Stimulated activated CD8-positive, alpha-beta memory T cell treated with anti-CD3 and anti-CD28 coated beads, Interleukin-2, amount 100 ng/mL, for 1 hour (primary cell): ENCODE measurements at regions not wholly inside any gene's neighbourhood (a gene's known extent, or its start where the extent isn't known, plus 50 kb on each side); places are given as distances from the start of the nearest gene placed in this dataset.

Experiments used
- DNase-seq, 2 donors: peaks; one replicate each; pipeline ENCODE4 v3.0.0-alpha.2; 2020; ENCODE audit warnings: low read depth in 2 of 2

DNA sequence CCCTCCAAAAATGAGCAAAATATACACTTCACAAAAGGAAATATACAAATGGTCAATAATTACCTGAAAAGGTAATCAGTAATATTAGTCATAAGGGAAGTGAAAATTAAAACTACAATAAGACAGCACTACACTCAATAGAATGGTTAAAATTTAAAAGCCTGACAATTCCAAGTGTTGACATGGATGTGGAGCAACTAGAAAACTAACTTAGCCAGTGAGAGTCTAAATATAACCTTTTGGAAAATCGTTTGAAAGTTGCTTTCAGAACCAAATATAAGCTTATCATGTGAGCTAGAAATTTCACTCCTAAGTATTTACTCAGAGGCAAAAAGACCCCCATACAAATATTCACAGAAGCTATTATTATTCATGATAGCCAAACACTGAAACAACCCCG is 105.1 kb upstream of the MVB12B start:
- DNase-seq: no peak

DNA sequence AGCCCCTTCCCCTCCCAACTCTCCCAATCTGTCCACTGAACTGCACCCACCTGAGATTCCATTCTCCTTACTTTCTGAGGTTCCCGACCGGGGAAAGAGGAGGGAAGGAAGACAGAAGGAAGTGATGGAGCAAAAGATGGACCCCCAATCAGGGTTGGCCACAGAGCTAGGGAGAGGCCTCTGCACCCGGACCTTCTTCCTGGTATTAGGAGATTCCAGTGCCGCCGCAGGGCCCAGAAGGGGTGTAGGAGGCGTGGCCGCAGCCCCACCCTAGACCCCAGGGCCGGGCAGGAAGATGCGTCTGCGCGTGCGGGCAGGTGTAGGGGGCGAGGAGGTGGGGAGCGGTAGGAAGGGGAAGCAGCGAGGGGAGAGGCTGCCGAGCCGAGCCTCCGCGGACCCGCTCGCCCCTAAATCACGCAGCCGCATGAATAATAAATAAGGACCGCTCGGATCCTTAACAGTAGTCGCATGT is 104.2 kb upstream of the MVB12B start:
- no peak for DNase-seq

DNA sequence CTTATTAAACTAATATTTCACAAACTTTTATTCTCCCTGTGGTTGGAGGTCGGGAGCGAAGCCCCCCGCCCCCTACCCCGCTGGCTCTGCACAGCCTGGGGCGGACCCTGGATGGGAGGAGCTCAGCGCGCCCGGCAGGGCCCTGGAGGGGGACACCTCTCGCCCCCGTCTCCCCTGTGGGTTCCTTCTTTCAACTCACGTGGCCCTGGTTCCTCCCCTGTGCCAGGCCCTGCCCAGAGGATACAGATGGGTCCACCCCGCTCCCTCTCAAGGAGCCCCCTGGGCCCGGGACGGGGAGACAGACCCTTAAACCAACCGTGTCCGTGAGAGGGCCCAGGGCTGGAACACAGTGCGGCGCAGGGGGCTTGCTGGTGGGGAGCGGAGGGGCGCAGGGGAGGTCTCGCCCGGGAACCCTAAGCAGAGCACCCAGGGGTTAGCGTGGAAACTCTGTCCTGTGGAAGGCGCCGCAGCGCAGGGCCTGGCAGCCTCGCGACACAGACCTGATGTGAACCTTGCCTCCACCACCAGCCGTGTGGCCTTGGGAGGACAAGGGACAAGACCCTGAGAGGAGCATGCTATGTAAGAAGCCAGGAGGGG is 103.7 kb upstream of the MVB12B start:
- DNase-seq: no peak

DNA sequence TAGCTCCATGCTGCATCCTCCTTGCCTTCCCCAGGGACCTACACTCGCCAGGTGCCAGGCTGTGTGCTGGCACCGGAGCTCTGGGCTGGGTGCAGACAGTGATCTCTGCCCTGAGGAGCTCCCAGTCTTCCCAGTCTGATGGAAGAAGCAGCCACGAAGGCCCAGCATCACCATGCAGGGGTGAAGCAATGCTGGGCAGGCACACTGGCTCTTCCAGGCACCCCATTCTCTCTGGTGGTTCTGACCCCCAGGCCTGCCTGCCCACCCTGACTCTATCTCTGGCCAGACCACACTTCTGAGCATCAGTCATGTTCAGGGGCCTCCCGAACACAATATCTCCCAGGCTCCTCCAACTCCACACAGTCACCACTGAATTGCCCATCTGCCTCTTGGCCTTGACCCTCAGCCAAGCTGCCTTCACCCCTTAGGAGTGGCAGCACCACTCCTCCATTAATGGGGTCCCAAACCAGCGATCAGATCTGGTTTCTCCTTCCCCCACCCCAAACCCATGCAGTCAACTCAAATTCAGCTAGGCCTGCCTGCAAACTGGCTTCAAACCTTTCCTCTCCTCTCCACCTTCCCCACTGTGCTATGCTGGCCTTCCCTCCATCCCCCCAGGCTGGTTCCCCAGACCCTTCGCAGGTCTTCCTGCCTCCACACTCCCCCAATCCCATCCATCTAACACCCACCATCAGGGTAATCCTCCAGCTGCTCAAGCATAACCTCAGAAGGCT is 102.7 kb upstream of the MVB12B start:
- DNase-seq: no peak

DNA sequence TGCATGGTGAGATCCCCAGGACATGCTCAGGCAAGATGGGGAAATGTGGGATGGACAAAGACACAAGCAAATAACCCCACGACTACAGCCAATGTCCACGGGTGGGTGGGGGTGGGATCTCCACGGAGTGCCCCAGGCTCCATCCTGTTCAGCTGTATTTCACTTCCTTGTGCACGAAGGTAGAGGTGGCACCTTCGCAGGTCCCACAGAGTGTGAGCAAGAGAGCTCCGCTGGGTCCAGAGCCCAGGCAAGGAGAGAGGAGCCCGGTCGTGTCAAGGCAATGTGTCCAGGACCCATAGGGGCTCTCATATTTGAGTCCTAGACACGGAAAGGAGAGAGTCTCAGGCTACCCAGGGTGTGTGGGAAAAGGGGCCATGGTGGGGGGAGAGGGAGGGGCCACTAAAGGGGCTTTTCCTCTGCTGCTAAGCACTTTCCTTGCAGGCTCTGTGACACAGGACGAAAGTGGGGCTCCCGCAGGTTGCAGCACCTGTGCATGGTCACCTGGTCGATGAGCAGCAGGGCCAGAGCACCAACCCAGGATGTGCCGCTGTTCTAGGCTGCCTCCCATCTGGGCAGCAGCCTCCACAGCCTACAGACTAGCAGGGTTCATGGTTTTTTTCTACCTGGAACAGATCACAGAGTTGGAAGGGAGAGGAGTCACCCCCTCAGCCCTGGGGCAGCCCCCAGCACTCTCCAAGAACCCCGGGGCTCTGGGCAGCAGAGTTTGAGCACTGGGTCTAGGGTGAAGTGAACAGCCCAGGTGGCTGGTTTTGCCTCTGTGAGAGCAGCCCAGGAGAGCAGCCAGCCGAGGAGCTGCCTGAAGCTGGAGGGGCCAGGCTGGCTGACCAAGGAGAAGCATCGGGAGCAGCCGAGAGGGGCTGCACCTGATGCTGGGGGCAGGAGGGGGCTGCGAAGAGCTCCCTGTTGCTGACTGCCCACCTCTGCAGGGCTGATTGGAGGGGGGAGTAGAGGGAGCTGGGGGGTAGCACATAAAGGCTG is 100.7 kb upstream of the MVB12B start:
- no peak for DNase-seq

DNA sequence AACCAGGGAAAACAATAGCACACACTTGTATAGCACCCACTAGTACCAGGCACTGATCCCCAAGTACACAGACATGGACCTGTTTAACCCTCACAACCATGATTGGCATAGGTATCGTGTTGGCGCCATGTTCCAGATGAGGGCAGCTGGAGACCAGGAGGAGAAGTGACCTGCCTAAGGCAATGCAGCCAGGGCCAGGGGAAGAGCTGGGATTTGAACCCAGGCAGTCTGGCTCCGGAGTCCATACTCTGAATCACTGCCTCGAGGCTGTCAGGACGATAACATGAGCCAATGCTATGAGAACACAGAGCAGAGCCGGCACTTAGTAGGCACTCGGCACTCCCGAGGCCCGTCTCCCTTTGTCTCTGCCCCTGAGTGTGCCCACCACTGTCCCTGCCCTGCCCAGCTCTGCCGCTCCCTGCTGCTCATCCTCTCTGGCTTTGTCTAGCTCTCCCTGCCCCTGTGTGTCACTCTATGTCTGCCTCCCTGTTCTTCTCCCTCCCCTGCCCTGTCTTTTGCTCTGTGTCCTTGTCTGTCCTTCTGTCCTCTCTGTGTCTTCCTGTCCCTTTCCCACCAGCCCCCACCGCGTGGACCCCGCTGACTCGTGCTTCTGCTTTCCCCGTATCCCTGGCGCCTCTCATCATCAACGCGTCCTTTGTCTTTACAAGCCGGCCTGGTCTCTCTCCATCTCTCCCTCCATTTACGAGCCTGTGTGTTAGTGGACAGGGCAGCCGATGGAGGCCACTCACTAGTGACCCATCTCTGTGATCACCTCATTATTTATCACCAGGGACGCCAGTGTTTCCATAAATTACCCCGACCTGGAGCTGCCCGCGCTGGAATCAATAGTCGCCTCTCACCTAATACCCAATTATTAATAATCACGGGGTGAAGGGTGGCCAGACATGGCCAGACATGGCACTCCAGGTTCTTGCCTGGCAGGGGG is 99.4 kb upstream of the MVB12B start:
- no peak for DNase-seq

DNA sequence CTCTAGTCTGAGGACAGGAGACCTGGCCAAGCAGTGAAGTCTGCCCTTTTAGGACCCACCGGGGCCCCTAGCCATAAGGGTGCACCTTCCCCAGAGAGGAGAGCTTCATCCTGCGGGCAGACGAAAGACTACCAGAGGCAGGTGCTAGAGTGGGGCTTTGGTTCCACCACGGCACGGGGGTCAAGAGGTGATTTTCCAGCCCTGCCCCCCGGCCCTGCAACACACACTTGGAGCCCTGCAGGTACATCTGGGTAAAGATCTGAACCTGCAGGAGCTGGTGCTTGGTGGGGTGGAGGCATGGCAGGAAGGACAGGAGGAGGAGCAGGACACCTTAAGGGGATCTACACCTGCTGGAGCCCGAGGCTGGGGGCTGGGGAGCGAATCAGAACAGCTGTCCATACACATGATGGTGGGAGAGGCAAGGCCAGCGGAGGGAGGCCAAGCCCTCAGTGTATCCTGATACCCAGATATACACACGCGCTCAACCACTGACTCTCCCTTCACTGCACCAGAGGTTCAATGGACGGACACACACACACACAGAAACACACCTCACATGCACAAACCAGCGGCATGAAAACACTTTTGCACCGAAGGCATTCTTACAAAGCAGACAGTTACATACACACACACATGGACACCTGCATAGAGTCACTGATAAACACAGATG is 98.4 kb upstream of the MVB12B start:
- no peak for DNase-seq

DNA sequence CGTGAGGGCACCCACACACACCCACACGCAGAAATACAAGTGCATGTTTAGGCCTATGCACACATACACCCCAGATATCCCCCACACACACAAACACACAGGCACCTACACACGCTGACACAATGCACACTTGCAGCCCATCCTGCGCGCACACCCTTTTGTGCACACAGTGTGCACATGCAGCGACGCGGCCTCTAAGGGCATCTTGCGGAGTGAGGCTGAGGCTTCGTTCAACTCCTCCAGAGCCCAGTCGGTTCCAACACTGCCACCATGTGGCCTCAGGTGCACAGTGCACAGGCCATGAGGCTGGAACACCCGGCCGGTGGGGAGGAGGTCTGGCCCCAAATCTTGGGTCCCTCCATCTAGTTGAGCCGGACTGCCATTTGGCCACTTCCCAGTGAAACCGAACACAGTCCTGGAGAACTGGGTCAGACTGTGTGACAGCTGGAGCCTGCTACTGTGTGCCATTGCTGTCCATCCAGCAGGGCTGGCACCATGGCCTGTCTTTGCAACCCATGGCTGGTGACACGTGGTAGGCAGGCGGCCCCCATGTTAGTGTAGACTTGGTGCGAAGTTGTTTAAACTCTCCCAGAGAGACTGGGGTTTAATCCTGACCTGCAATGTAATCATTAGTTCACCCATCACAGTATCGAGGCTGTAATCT is 97.7 kb upstream of the MVB12B start:
- peak; percentile 26 to 33 for DNase-seq

DNA sequence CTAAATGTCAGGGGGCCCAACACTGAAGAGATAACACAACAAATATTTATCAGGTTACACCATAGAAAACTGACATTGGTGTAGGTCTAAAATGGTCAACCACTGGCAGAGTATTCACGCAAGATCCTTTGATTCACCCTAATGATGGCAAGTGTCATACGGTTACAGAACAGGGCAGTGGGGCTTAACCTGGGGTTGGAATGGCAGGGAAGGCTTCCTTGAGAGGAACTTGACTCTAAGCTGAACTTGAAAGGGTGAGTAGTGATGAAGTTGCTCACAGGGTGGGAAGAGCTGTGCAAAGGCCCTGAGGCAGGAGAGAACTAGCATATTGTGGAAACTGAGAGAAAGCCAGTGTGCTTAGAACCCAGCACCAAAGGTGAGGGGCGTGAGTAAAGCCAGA is 97.1 kb upstream of the MVB12B start:
- no peak for DNase-seq

DNA sequence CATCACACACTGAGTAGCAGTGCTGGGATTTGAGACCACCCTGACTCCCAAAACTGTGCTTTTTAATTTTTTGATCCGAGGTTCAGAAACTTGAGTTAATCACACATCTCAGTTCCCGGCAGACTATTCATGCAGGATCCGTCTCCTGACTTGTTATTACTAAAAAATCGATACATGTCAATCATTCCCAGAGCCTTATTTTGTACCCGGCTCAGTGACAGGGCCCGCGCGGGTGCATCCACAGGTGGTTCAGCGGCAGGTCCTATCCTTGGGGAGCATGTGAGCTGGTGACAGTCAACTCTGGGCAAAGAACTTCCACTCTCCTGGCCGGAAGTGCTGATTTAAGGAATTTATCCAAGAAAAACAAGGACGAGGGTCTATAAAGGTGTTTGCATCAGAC is 95.9 kb upstream of the MVB12B start:
- DNase-seq: no peak

DNA sequence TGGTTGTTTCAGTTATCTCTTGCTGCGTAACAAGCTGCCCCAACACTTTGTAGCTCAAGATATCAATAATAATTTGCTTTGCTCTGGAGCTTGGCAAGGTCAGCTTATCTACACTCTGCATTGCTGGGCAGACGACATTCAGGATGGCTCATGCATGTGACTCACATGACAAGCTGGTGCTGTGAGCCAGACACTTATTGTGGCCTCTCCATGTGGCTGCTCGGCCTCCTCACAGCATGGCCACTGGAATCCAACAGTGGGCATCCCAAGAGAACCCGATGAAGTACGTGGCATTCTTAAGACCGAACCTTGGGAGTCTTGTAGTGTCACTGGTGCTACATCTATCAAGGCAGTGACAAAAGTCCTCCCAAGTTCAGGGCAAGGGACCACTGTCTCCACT is 94.2 kb upstream of the MVB12B start:
- no peak for DNase-seq

DNA sequence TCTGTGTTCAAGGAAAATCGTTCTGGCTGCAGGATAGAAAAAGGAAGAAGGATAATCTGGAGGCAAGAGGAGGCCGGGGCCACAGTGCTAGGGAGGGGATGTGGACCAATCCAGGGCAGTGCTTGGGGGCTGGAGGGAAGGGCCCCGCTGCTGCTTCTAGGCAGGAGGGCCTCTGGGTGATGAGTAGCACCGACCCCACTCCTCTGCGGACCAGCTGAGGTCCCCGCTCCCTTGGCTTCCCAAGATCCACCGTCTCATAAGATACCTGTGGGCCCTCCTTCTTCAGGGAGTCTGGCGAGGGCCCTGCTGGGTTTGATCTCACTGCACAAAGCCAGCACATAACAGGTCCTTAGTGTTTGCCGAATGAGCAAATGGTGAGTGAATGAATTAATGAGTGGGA is 93.5 kb upstream of the MVB12B start:
- no peak for DNase-seq

DNA sequence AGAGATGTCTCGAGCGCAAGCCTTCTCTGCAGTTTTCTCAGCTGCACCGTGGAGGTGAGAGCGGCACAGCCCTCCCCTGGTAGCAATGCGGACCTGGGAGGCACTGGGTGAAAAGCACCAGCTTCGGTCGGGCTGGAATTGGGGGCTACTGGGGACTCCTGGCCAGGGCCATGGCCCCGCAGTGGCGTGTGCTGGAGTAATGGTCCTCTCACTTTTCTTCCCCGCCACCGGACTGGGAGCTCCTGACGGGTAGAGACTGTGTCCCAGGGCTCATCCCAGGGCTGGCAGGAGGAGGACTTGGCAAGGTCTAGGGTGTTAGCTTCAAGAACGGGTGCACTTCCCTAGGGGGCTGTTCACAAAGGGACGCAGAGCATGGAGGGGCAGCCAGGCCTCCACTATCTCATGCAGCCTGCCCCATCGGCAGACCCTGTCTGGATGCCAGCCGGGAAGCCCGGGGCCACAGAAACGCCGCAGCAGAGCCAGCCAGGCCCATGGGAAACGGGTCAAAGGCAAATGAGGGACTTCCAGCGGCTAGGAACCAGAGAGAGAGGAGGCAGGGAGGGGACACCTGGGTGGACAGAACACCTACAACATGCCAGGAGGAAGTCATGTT is 92.6 kb upstream of the MVB12B start:
- no peak for DNase-seq

DNA sequence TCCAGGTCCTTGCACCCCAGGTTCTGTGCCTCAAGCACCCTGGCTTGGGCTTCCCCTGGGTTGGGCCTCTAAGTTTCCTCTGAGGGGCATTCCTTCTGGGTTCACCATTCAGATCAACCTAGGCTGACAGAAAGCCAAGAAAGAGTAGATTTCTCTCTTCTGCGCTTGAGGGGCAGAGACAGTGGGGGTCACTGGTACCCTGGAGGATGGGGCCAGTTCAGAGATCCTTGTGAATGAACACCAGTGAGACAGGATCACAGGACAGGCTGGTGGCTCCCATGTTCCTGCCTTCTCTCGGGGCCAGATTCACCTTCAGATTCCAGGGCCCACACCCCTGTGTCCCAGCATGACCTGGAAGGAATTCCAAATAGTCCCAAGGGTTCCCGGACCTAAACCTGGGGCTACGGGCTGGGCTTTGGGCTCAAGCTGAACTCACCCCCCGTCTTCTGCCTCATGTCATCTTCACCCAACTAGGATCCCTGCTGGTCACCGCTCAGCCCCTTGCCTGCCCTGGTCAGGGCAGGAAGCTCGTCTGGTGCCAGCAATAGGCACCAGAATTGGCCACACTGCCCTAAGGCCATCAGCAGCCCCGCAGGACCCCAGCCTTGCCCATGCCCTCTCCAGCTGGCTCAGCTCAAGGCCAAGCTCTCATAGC is 91.8 kb upstream of the MVB12B start:
- no peak for DNase-seq

DNA sequence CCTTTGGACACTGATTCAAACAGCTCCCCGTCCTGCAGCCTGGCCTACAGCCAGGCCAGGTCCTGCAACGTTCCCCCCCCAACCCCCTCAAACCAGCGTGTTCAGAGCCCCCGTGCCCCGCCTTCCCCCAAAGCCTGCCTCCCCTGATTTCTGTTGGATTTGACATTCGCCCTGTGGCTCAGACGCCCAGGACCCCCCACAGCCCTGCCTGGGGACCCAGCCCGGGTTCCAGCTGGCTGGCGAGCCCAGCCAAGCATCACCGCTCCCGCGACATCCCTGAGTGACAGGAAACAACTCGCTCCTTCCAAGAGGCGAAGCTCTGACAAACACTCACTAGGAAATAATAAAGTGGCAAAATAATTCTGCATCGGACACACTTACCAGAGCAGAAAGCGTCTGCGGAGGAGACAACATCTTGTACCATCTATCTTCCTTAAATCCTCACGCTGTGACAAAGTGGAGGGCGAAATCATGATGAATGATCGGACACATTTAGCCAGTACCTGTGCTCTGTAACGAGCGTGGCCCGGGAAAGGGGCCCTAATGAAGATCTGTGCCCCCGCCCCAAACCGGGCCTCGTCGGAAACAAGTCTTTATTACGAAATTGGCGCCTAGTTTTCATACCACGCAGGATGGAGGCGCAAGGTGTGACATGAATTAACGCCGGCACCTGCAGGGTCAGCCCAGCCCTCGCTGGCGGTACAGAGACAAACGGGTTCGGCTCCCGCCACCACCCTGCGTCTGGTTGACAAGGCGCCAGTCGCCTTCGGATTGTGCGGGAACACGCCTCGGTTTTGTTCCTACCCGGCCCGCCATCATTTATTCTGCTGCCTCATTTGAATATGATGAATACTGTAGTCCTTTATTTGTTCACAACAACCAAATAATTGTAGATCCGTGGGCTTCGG is 91.0 kb upstream of the MVB12B start:
- DNase-seq: no peak

DNA sequence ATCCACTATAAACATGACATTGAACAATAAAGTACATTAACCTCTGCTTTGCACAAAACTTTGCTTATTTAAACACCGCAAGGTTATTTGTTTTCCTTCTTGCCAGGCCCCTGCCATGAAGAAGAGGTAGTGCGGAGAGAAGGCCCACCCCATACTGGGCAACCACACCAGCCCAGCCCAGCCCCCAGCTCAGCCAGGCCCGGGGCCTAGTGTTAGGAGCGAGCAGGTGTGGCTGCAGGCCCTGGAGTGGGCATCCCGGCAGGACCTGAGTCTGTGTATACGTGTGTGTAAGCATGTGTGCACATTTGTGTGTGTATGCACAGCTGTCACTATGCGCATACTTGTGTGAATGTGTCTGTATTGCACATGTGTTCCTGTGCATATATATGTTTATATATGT is 90.4 kb upstream of the MVB12B start:
- DNase-seq: no peak

DNA sequence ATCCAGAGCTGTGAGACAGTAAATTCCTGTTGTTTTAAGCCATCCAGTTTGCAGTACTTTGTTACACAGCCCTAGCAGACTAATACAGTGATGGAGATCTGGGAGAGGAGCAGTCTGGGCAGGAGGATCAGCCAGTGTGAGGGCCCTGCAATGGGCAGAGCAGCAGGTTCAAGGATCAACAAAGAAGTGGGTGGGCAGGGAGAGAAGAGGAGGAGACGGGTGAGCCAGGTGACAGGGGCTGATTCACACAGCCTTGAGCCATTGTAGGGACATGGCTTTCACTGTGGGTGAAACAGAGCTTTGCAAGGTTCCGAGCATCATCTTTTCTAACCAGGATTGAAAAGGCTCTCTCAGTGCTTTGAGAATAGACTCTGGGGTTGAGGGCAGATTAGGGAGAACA is 88.2 kb upstream of the MVB12B start:
- no peak for DNase-seq

DNA sequence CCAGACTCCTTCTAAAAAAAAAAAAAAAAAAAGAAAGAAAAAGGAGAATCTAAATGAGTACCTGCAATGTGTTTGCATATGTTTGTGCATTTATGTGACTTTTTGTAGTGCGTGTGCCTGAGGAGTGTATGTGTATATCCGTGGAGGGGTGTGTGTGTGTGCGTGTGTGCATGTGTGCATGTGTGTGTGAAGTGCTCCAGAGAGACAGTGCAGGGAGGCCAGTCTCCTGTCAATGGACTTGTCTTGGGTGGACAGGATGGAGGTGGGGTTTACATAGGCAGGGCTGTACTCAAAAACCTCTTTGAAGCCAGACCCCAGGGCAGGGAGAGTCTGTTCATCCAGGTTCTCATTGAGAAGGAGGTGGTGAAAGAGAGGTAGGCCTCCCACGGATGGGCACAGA is 87.1 kb upstream of the MVB12B start:
- DNase-seq: no peak
